22Rv1 (cell line): ENCODE measurements at regions not wholly inside any gene's neighbourhood (a gene's known extent, or its start where the extent isn't known, plus 50 kb on each side); places are given as distances from the start of the nearest gene placed in this dataset.

Experiments used
- ZFX ChIP-seq: fragments of 450-650 bp; IDR thresholded peaks from 2 replicates; pipeline ENCODE4 v1.6.1; 2017; ENCODE audit warnings: antibody characterized with exemption, borderline replicate concordance
- TF ChIP-seq, protein P1 (sequence below): fragments of 450-650 bp; IDR thresholded peaks from 2 replicates; pipeline ENCODE4 v1.5.1; 2017; ENCODE audit warnings: mild to moderate bottlenecking

DNA sequence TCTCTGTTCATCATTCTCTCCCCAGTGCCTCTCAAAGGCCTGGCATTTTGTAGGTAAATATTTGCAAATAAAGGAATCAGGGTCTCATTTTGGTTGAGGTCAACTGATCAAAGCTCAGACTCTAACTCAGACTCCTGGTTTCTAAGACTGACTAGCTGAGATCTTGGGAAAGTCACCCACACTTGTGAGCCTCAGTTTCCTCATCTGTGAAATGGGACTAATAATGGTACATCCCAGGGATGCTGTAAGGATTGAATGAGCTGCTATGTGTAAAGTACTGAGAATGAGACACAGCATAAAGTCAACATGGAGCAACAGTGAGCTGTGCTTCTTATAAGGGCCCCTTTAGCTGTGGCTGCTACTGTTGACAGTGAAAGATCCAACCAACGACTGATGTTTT, 70.6 kb upstream of the XYLT1 start:
- TF ChIP-seq ZFX, result no peak
- TF ChIP-seq, protein P1, sequence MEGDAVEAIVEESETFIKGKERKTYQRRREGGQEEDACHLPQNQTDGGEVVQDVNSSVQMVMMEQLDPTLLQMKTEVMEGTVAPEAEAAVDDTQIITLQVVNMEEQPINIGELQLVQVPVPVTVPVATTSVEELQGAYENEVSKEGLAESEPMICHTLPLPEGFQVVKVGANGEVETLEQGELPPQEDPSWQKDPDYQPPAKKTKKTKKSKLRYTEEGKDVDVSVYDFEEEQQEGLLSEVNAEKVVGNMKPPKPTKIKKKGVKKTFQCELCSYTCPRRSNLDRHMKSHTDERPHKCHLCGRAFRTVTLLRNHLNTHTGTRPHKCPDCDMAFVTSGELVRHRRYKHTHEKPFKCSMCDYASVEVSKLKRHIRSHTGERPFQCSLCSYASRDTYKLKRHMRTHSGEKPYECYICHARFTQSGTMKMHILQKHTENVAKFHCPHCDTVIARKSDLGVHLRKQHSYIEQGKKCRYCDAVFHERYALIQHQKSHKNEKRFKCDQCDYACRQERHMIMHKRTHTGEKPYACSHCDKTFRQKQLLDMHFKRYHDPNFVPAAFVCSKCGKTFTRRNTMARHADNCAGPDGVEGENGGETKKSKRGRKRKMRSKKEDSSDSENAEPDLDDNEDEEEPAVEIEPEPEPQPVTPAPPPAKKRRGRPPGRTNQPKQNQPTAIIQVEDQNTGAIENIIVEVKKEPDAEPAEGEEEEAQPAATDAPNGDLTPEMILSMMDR, result no peak
